ENCODE measurements at regions not wholly inside any gene's neighbourhood (a gene's known extent, or its start where the extent isn't known, plus 50 kb on each side); places are given as distances from the start of the nearest gene placed in this dataset.

DNA sequence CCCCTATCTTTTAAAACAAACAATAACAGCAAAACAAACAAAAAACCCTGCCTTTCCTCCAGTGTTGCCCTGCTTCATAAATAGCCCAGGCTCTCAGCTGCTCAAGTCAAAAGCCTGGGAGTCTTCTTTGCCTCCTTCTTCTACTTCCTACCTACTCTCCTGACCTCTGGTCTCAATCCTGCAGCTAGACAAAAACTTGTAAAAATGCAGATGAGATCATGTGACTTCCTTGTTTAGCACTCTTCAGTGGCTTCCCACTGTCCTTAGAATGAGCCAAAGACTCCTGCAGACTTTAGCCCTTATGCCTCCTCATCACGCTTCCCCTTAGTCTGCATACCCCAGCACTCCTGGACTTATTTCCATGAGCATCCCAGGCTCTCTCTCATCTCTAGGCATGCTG lies 55.0 kb upstream of the ZNF644 start:
- Histone ChIP-seq H3K36me3 (ENCODE audit: control insufficient read depth in 2 of 4, insufficient read depth in 4 of 4, low read length in 3 of 4) (no peaks in the 10 kb centered on the region), H4K8ac (ENCODE audit: extremely low read depth, insufficient read depth, low read length) (no peak overlapping the region), H3K27me3 (replicated peaks in 1 of 4; ENCODE audit: control insufficient read depth in 3 of 4, extremely low read depth in 1 of 4, insufficient read depth in 3 of 4, low read length in 3 of 4) (no peaks in the 10 kb centered on the region), H3K23ac (ENCODE audit: insufficient read length) (no peak overlapping the region), H3K9ac (replicated peaks in 1 of 4; ENCODE audit: extremely low read depth in 1 of 4, low read depth in 3 of 4, low read length in 3 of 4) (no peak overlapping the region), H3K4me2 (ENCODE audit: insufficient read depth in 1 of 2, low read depth in 2 of 2, low read length in 2 of 2) (no peak overlapping the region), H2BK15ac (ENCODE audit: low read length) (no peak overlapping the region), H4K20me1 (replicated peaks in 1 of 2; ENCODE audit: control insufficient read depth in 1 of 2, insufficient read depth in 2 of 2, low read length in 2 of 2) (no peaks in the 10 kb centered on the region), H3K27ac (ENCODE audit: low read depth, low read length) (no peak overlapping the region), H3K79me1 (ENCODE audit: low read depth, low read length) (no peaks in the 10 kb centered on the region), H3K9me3 (ENCODE audit: insufficient read depth in 2 of 2, low read depth in 1 of 2, low read length in 1 of 2) (no peaks in the 10 kb centered on the region), H2BK12ac (ENCODE audit: low read depth, low read length) (no peak overlapping the region), H3K23me2 (ENCODE audit: low read depth, low read length) (no peaks in the 10 kb centered on the region; the same call in 1 of the 2 replicates), H2BK5ac (ENCODE audit: low read depth, low read length) (no peak overlapping the region), H2BK20ac (ENCODE audit: low read length) (no peak overlapping the region), H4K91ac (replicated peaks; ENCODE audit: insufficient read length, low read length) (no peak overlapping the region), H3K79me2 (ENCODE audit: control insufficient read depth in 1 of 2, insufficient read depth in 2 of 2, low read length in 2 of 2) (no peaks in the 10 kb centered on the region), H3K56ac (replicated peaks; ENCODE audit: insufficient read length, low read depth, low read length) (no peak overlapping the region), H4K5ac (ENCODE audit: insufficient read length, low read depth, low read length) (no peak overlapping the region), H2AK5ac (ENCODE audit: low read depth, low read length) (no peak overlapping the region), H3K4me3 (ENCODE audit: extremely low read depth in 1 of 4, insufficient read depth in 2 of 4, low read depth in 3 of 4, low read length in 4 of 4) (no peak overlapping the region), H3K14ac (ENCODE audit: insufficient read length) (no peak overlapping the region), H3K4me1 (replicated peaks in 1 of 4; ENCODE audit: control insufficient read depth in 3 of 4, insufficient read depth in 4 of 4, low read length in 3 of 4) (0 out of 7 replicates have a peak, but pooled peaks cover 0 to 2% (median 0%) of the 10 kb centered on the region in 4 experiments), H2BK120ac (replicated peaks; ENCODE audit: low read depth, low read length) (no peak overlapping the region), H3K4ac (replicated peaks; ENCODE audit: insufficient read length, low read depth, low read length) (no peak overlapping the region), H2AFZ (ENCODE audit: low read length) (no peak overlapping the region), H3K18ac (ENCODE audit: extremely low read depth, low read length) (no peak overlapping the region)
- 91% methylated on average over 1 of the region's 1 CpG; no CpG with 5 or more reads in 1 of the 2 experiments for WGBS, 2 experiments (ENCODE audit: extremely low coverage in 1 of 2, insufficient coverage in 1 of 2, insufficient read length in 1 of 2, insufficient replicate concordance in 2 of 2, low coverage in 1 of 2, low lambda C conversion rate in 2 of 2, missing lambda C conversion rate in 1 of 2)
- DNase-seq (ENCODE audit: low read depth in 1 of 2, low spot score in 2 of 2) (no peak), FAIRE-seq (no peak)
- CTCF ChIA-PET (ENCODE audit: partially characterized antibody) = no interaction called here
- POLR2A ChIA-PET (ENCODE audit: partially characterized antibody) = no interaction called here
- TF ChIP-seq, protein P1, sequence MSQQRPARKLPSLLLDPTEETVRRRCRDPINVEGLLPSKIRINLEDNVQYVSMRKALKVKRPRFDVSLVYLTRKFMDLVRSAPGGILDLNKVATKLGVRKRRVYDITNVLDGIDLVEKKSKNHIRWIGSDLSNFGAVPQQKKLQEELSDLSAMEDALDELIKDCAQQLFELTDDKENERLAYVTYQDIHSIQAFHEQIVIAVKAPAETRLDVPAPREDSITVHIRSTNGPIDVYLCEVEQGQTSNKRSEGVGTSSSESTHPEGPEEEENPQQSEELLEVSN (IDR thresholded peaks at IDR 0.05) = no peak
- TF ChIP-seq EP300 (IDR thresholded peaks at IDR 0.05; ENCODE audit: borderline replicate concordance in 1 of 2, low read depth in 2 of 2, low read length in 2 of 2) = no peak
- TF ChIP-seq KDM1A (IDR thresholded peaks at IDR 0.05; ENCODE audit: borderline replicate concordance, low read length) = no peak
- TF ChIP-seq NRF1 (IDR thresholded peaks at IDR 0.05; ENCODE audit: low read depth, low read length) = no peak
- TF ChIP-seq POLR2AphosphoS5 (IDR thresholded peaks at IDR 0.05; ENCODE audit: low read depth, low read length) = no peak
- no peak for TF ChIP-seq CBX8 (IDR thresholded peaks at IDR 0.05; ENCODE audit: borderline replicate concordance, low read depth, low read length)
- TF ChIP-seq CEBPB (IDR thresholded peaks at IDR 0.05; ENCODE audit: low read depth, low read length) = no peak
- no peak for TF ChIP-seq TAF7 (optimal IDR thresholded peaks at IDR 0.05; ENCODE audit: borderline replicate concordance, low read depth, low read length)
- no peak for TF ChIP-seq SRF (IDR thresholded peaks at IDR 0.05; ENCODE audit: low read depth, low read length)
- TF ChIP-seq GABPA (IDR thresholded peaks at IDR 0.05; ENCODE audit: borderline replicate concordance, insufficient read depth, low read length) = no peak
- TF ChIP-seq ZNF274 (IDR thresholded peaks at IDR 0.05; ENCODE audit: borderline replicate concordance, extremely low read depth, low read length) = no peak
- TF ChIP-seq CHD1 (IDR thresholded peaks at IDR 0.05; ENCODE audit: low read depth, low read length) = no peak
- TF ChIP-seq BACH1 (IDR thresholded peaks at IDR 0.05; ENCODE audit: low read length) = no peak
- TF ChIP-seq SP2 (IDR thresholded peaks at IDR 0.05; ENCODE audit: low read length) = no peak

Measured in H1 (cell line).